NB4 (cell line): ENCODE measurements at regions not wholly inside any gene's neighbourhood (a gene's known extent, or its start where the extent isn't known, plus 50 kb on each side); places are given as distances from the start of the nearest gene placed in this dataset.

Experiments
- DNase-seq: peaks from one replicate; pipeline ENCODE4 v3.0.0; 2010; ENCODE audit warnings: low read depth
- H3K4me3 ChIP-seq: one replicate; pipeline ENCODE4 v1.5.1; 2011; ENCODE audit warnings: mild to moderate bottlenecking, low read depth, low read length, moderate library complexity
- CTCF ChIP-seq: IDR thresholded peaks from one replicate; pipeline ENCODE4 v1.5.1; 2012; ENCODE audit warnings: low read depth, low read length
- MAX ChIP-seq: IDR thresholded peaks from 2 replicates; pipeline ENCODE4 v1.6.1; 2011; ENCODE audit warnings: low read depth, low read length
- MYC ChIP-seq: IDR thresholded peaks from 2 replicates; pipeline ENCODE4 v1.6.1; 2011; ENCODE audit warnings: low read depth, low read length
- POLR2A ChIP-seq: IDR thresholded peaks from 2 replicates; pipeline ENCODE4 v1.6.1; 2011; ENCODE audit warnings: mild to moderate bottlenecking; ENCODE audit not compliant: insufficient read length; ENCODE audit errors: extremely low read depth

- H3K4me3 ChIP-seq = no peak overlapping the region
- TF ChIP-seq CTCF = no peak
- no peak for TF ChIP-seq MYC
- no peak for TF ChIP-seq POLR2A
- TF ChIP-seq MAX = no peak
- DNase-seq = no peak
Observed at GRCh38 chr1:213376862-213377372, 325.9 kb downstream of the RPS6KC1 start.

GRCh38 chr1:213380865-213381264, 329.8 kb downstream of the RPS6KC1 start:
- no peak for DNase-seq
- no peak overlapping the region for H3K4me3 ChIP-seq
- TF ChIP-seq MAX (no peak), MYC (no peak), POLR2A (no peak), CTCF (no peak)

GRCh38 chr1:213381572-213382084, 330.6 kb downstream of the RPS6KC1 start:
- DNase-seq = no peak
- TF ChIP-seq MYC (no peak), CTCF (no peak), MAX (no peak), POLR2A (no peak)
- H3K4me3 ChIP-seq = no peak overlapping the region

GRCh38 chr1:213383465-213383864, 332.4 kb downstream of the RPS6KC1 start:
- TF ChIP-seq MAX (no peak), POLR2A (no peak), MYC (no peak), CTCF (no peak)
- H3K4me3 ChIP-seq = no peak overlapping the region
- no peak for DNase-seq

GRCh38 chr1:213385201-213385600, 334.2 kb downstream of the RPS6KC1 start:
- TF ChIP-seq MYC = no peak
- TF ChIP-seq POLR2A = no peak
- no peak for TF ChIP-seq CTCF
- no peak for TF ChIP-seq MAX
- no peak overlapping the region for H3K4me3 ChIP-seq
- DNase-seq = no peak
